GM12874 (cell line): ENCODE measurements at regions not wholly inside any gene's neighbourhood (a gene's known extent, or its start where the extent isn't known, plus 50 kb on each side); places are given as distances from the start of the nearest gene placed in this dataset.

Experiments used
- TF ChIP-seq, protein P1 (sequence below): IDR thresholded peaks from 2 replicates; pipeline ENCODE4 v1.5.1; 2011; ENCODE audit warnings: low read depth, mild to moderate bottlenecking, control low read depth, low read length, moderate library complexity; ENCODE audit not compliant: insufficient read depth

GRCh38 chr6:51004380-51004779 is 185.7 kb downstream of the TFAP2B start:
- TF ChIP-seq, protein P1, sequence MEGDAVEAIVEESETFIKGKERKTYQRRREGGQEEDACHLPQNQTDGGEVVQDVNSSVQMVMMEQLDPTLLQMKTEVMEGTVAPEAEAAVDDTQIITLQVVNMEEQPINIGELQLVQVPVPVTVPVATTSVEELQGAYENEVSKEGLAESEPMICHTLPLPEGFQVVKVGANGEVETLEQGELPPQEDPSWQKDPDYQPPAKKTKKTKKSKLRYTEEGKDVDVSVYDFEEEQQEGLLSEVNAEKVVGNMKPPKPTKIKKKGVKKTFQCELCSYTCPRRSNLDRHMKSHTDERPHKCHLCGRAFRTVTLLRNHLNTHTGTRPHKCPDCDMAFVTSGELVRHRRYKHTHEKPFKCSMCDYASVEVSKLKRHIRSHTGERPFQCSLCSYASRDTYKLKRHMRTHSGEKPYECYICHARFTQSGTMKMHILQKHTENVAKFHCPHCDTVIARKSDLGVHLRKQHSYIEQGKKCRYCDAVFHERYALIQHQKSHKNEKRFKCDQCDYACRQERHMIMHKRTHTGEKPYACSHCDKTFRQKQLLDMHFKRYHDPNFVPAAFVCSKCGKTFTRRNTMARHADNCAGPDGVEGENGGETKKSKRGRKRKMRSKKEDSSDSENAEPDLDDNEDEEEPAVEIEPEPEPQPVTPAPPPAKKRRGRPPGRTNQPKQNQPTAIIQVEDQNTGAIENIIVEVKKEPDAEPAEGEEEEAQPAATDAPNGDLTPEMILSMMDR = no peak

GRCh38 chr6:51005779-51006178 is 187.1 kb downstream of the TFAP2B start:
- TF ChIP-seq, protein P1 = no peak

DNA sequence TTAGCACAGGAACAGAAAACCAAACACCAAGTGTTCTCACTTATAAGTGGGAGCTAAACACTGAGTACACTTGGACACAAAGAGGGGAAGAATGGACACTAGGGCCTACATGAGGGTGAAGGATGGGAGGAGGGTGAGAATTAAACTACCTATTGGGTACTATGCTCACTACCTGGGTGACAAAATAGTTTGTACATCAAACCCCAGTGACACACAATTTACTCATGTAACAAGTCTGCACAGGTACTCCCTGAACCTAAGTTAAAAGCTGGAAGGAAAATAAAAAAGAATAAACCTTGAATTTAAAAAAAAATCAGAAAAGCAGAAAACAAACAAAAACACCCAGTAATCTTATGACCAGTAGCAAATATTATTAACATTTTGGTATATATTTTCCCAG is 188.6 kb downstream of the TFAP2B start:
- TF ChIP-seq, protein P1 = no peak

DNA sequence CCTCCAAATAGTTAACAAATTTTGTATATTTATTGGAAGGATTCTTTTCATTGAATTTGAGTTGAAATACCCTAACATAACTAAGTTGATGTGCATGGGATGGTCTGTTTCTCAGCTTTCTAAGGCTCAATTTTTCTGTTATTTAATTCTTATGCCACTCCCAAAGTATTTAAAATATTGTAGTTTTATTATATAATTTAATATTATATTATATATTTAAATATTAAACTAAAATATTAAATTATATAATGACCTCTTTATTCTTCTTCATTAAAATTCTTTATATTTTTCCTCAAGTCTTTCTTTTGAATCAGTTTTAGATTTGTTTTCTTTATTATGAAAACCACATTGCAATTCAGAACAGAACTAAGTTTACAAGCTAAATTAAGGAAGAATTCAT is 194.7 kb downstream of the TFAP2B start:
- TF ChIP-seq, protein P1 = no peak

GRCh38 chr6:51015394-51015793 is 196.7 kb downstream of the TFAP2B start:
- TF ChIP-seq, protein P1 = no peak

DNA sequence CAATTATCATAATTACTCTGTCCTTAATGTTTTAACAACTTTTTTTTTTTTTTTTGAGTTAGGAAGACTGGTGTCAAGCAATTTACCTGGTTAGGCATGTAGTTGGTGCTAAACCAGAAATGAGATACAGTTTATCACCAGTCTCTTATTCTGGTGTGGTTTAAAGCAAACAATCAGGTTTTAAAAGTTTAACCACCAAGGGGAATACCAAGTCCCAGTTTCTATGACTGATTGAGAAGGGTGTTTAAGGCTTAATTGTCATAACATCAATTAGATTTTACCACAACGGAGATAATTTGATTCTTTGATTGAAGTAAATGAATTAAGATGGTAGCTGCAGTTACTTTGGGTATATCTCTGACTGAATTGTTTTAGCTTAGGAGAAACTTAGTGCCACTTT is 197.8 kb downstream of the TFAP2B start:
- TF ChIP-seq, protein P1 = no peak

DNA sequence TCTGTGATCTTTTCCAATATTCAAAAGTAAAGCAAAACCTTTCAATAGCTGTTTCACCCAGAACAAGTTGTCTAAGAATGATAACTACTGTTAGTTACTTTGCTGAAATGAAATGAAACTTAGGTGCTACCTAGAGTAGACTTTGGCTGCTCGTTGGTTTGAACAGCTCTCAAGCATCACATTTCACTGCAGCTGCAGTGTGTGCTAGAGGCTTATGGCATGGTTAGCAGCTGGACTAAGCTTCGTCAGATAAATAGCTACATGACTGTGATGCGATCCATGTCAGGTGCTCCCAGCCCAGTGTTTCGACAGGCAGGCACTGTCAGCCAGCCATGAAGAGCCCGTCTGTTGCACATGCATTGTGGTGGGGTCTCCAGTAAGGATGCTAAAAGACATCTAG is 201.1 kb downstream of the TFAP2B start:
- TF ChIP-seq, protein P1 = no peak

GRCh38 chr6:51021171-51021570 is 202.5 kb downstream of the TFAP2B start:
- TF ChIP-seq, protein P1 = no peak
